PC-3 (cell line): ENCODE measurements at regions not wholly inside any gene's neighbourhood (a gene's known extent, or its start where the extent isn't known, plus 50 kb on each side); places are given as distances from the start of the nearest gene placed in this dataset.

Experiments
- CTCF ChIP-seq: fragments of 300-600 bp; sonication (generic); conservative IDR thresholded peaks from 2 replicates; pipeline ENCODE4 v1.5.1; 2017; ENCODE audit warnings: antibody characterized with exemption, low read depth, mild to moderate bottlenecking, low read length
- EZH2 ChIP-seq: fragments of 300-600 bp; sonication (generic); IDR thresholded peaks from one replicate; pipeline ENCODE4 v1.6.1; 2017; ENCODE audit warnings: antibody characterized with exemption, mild to moderate bottlenecking, low read length; ENCODE audit not compliant: unreplicated experiment

GRCh38 chr10:84632866-84633265, 304.5 kb downstream of the CCSER2 start:
- TF ChIP-seq EZH2 = no peak
- TF ChIP-seq CTCF = no peak
